Neutrophil (primary cell): ENCODE measurements at regions not wholly inside any gene's neighbourhood (a gene's known extent, or its start where the extent isn't known, plus 50 kb on each side); places are given as distances from the start of the nearest gene placed in this dataset.

Source experiments
- H3K27ac ChIP-seq: fragments of 200-600 bp; sonication (generic); 2 replicates; pipeline ENCODE4 v1.5.1; 2016; ENCODE audit warnings: mild to moderate bottlenecking, moderate library complexity
- H3K27me3 ChIP-seq: fragments of 200-600 bp; sonication (generic); 2 replicates; pipeline ENCODE4 v1.6.0; 2016; ENCODE audit warnings: mild to moderate bottlenecking
- H3K36me3 ChIP-seq: fragments of 200-600 bp; sonication (generic); 2 replicates; pipeline ENCODE4 v1.5.1; 2017
- H3K4me1 ChIP-seq, 2 experiments: fragments of 200-600 bp in 1 of 2; sonication (generic) in 1 of 2; 1 replicate in 1 of 2; 2 replicates in 1 of 2; pipeline versions ENCODE4 v1.5.1 to v1.6.1; 2013 to 2016; ENCODE audit warnings: low read depth in 1 of 2, low read length in 1 of 2, mild to moderate bottlenecking in 1 of 2, moderate library complexity in 1 of 2; ENCODE audit not compliant: control insufficient read depth in 1 of 2, insufficient read depth in 1 of 2
- H3K4me3 ChIP-seq, 2 experiments: fragments of 200-600 bp in 1 of 2; sonication (generic) in 1 of 2; 1 replicate in 1 of 2; 2 replicates in 1 of 2; pipeline ENCODE4 v1.5.1; 2013 to 2016; ENCODE audit warnings: low read depth in 1 of 2, low read length in 1 of 2, mild to moderate bottlenecking in 1 of 2, moderate library complexity in 1 of 2
- H3K9me3 ChIP-seq: fragments of 200-600 bp; sonication (generic); 2 replicates; pipeline ENCODE4 v1.5.1; 2016
- CTCF ChIP-seq: fragments of 200-600 bp; sonication (generic); IDR thresholded peaks from 2 replicates; pipeline ENCODE4 v1.5.1; 2016; ENCODE audit warnings: antibody characterized with exemption

- Histone ChIP-seq H3K4me3 (no peak overlapping the region), H3K9me3 (no peaks in the 10 kb centered on the region), H3K27ac (no peak overlapping the region)
Observed at GRCh38 chr1:65505547-65506300, 85.3 kb downstream of the LEPR start.

GRCh38 chr1:65508051-65508450 is 87.6 kb downstream of the LEPR start:
- Histone ChIP-seq H3K27me3 (no peaks in the 10 kb centered on the region), H3K9me3 (no peaks in the 10 kb centered on the region), H3K4me3 (no peak overlapping the region), H3K36me3 (no peaks in the 10 kb centered on the region), H3K27ac (no peak overlapping the region), H3K4me1 (no peaks in the 10 kb centered on the region)
- TF ChIP-seq CTCF: no peak

More at GRCh38 chr1:65505547-65506300, 85.3 kb downstream of the LEPR start:
- TF ChIP-seq CTCF: no peak
- H3K27me3 ChIP-seq: no peaks in the 10 kb centered on the region
- no peaks in the 10 kb centered on the region for H3K4me1 ChIP-seq
- H3K36me3 ChIP-seq: no peaks in the 10 kb centered on the region

- Histone ChIP-seq H3K4me3 (no peak overlapping the region), H3K9me3 (no peaks in the 10 kb centered on the region), H3K27me3 (no peaks in the 10 kb centered on the region), H3K27ac (no peak overlapping the region), H3K4me1 (no peaks in the 10 kb centered on the region), H3K36me3 (no peaks in the 10 kb centered on the region)
- no peak for TF ChIP-seq CTCF
Observed at GRCh38 chr1:65509912-65510680, 89.6 kb downstream of the LEPR start.

GRCh38 chr1:65510961-65511360 is 90.5 kb downstream of the LEPR start:
- no peaks in the 10 kb centered on the region for H3K27me3 ChIP-seq
- no peak overlapping the region for H3K4me3 ChIP-seq
- H3K4me1 ChIP-seq: no peaks in the 10 kb centered on the region
- H3K27ac ChIP-seq: no peak overlapping the region
- H3K9me3 ChIP-seq: no peaks in the 10 kb centered on the region
- no peak for TF ChIP-seq CTCF
- H3K36me3 ChIP-seq: no peaks in the 10 kb centered on the region

- Histone ChIP-seq H3K27me3 (no peaks in the 10 kb centered on the region), H3K36me3 (no peaks in the 10 kb centered on the region)
Observed at GRCh38 chr1:65512383-65512782, 91.9 kb downstream of the LEPR start.

More at GRCh38 chr1:65512383-65512782, 91.9 kb downstream of the LEPR start:
- H3K4me1 ChIP-seq: no peaks in the 10 kb centered on the region
- no peak overlapping the region for H3K4me3 ChIP-seq
- no peak overlapping the region for H3K27ac ChIP-seq
- no peak for TF ChIP-seq CTCF
- H3K9me3 ChIP-seq: no peaks in the 10 kb centered on the region
